ENCODE measurements at regions not wholly inside any gene's neighbourhood (a gene's known extent, or its start where the extent isn't known, plus 50 kb on each side); places are given as distances from the start of the nearest gene placed in this dataset.
A peak's percentile ranks its signal among the peaks of the same experiment; 100 is the strongest.

DNA sequence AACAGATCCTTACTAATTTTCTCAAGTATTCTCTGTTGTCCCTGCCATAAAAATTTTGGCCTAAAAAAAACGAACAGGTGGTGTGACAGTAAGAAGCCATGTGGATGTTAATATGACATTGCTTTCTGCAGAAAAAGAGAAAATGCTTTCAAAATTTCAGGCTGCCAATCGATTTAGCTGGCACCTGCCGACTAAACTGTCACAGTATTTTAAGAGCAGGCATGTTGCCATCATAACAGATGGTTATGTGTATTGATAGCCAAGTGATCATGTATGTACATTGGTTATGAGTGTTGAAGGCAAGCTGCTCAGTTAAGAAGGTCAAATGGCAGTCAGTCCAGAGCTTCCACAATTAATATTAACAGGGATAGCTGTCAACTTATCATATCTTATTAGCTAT is 1017.0 kb downstream of the MRPL39 start:
- no peaks in the 10 kb centered on the region for H3K27me3 ChIP-seq
- ATAC-seq = no peak
- H3K36me3 ChIP-seq = no peaks in the 10 kb centered on the region
- peaks cover 0 to 11% of the 10 kb centered on the region in 2 donors for H3K9me3 ChIP-seq
- TF ChIP-seq CTCF (IDR thresholded peaks at IDR 0.05) = no peak
- no peak overlapping the region for H3K27ac ChIP-seq
- no peak overlapping the region for H3K4me3 ChIP-seq
- no peaks in the 10 kb centered on the region for H3K4me1 ChIP-seq
- no peak for DNase-seq
- intact Hi-C loops (cut with DNase I) = no loop called here

DNA sequence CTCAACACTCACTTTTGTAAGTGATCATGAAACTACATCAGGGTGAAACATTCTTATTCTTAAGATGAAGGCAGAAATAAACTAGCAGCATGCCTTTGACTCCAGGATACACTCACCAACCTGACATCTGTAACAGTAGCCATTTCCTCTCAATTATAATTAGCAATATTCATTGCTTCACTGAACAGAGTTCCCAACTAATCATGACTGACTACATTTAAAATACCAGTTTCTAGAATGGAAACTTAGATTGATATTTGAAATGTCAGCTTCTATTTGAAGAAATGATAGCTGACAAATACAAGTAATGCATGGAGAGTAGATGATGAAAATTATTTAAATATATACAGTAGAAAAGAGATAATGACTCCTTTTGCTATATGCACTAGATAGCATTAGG is 1023.8 kb downstream of the MRPL39 start:
- no peak for TF ChIP-seq CTCF (IDR thresholded peaks at IDR 0.05)
- peaks cover 0 to 16% of the 10 kb centered on the region in 2 donors for H3K9me3 ChIP-seq

GRCh38 chr21:24577301-24577700 is 1030.0 kb downstream of the MRPL39 start:
- no peak for TF ChIP-seq CTCF (IDR thresholded peaks at IDR 0.05)
- intact Hi-C loops (cut with DNase I) = no loop called here
- Histone ChIP-seq H3K4me3 (no peak overlapping the region), H3K36me3 (no peaks in the 10 kb centered on the region), H3K27me3 (no peaks in the 10 kb centered on the region), H3K27ac (no peak overlapping the region), H3K9me3 (no peaks in the 10 kb centered on the region), H3K4me1 (no peaks in the 10 kb centered on the region)
- ATAC-seq (no peak), DNase-seq (peak in 2 of 4 donors; percentile 9 to 15)

More for the DNA sequence above, 1023.8 kb downstream of the MRPL39 start:
- H3K27ac ChIP-seq = no peak overlapping the region
- DNase-seq (no peak), ATAC-seq (no peak)
- no peak overlapping the region for H3K4me3 ChIP-seq
- no peaks in the 10 kb centered on the region for H3K4me1 ChIP-seq
- no peaks in the 10 kb centered on the region for H3K27me3 ChIP-seq
- intact Hi-C loops (cut with DNase I) = no loop called here
- H3K36me3 ChIP-seq = no peaks in the 10 kb centered on the region

GRCh38 chr21:24561291-24561690 is 1046.0 kb downstream of the MRPL39 start:
- ATAC-seq (no peak), DNase-seq (no peak)
- H3K9me3 ChIP-seq = peaks cover 0 to 27% of the 10 kb centered on the region in 2 donors
- no peaks in the 10 kb centered on the region for H3K36me3 ChIP-seq
- intact Hi-C loops (cut with DNase I) = no loop called here
- TF ChIP-seq CTCF (IDR thresholded peaks at IDR 0.05) = no peak
- H3K4me3 ChIP-seq = no peak overlapping the region
- no peaks in the 10 kb centered on the region for H3K27me3 ChIP-seq
- no peak overlapping the region for H3K27ac ChIP-seq
- H3K4me1 ChIP-seq = no peaks in the 10 kb centered on the region

GRCh38 chr21:24552491-24552890 is 1054.8 kb downstream of the MRPL39 start:
- no peak for TF ChIP-seq CTCF (IDR thresholded peaks at IDR 0.05)
- ATAC-seq (no peak), DNase-seq (no peak)
- Histone ChIP-seq H3K4me3 (no peak overlapping the region), H3K27me3 (no peaks in the 10 kb centered on the region), H3K4me1 (no peaks in the 10 kb centered on the region), H3K27ac (no peak overlapping the region), H3K9me3 (peaks cover 0 to 16% of the 10 kb centered on the region in 2 donors), H3K36me3 (no peaks in the 10 kb centered on the region)
- intact Hi-C loops (cut with DNase I) = no loop called here
